CD4-positive, alpha-beta T cell treated with Interleukin-17A for 1 hour (primary cell): ENCODE measurements at regions not wholly inside any gene's neighbourhood (a gene's known extent, or its start where the extent isn't known, plus 50 kb on each side); places are given as distances from the start of the nearest gene placed in this dataset.
"Not testable (repeated sequence)": the region's sequence is repeated elsewhere in the genome, so short reads cannot be mapped to it uniquely, and the experiment has no call there.

ENCODE experiments used
- DNase-seq: peaks from one replicate; pipeline ENCODE4 v3.0.0-alpha.2; 2020

DNA sequence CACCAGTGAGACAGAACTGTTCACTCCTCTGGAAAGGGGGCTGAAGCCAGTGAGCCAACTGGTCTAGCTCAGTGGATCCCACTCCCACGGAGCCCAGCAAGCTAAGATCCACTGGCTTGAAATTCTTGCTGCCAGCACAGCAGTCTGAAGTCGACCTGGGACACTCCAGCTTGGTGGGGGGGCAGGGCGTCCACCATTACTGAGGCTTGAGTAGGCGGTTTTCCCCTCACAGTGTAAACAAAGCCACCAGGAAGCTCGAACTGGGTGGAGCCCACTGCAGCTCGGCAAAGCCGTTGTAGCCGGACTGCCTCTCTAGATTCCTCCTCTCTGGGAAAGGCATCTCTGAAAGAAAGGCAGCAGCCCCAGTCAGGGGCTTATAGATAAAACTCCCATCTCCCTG is 52.3 kb upstream of the BBX start:
- DNase-seq: not testable (repeated sequence)
